Peyer's patch (tissue), 4 donors: ENCODE measurements at regions not wholly inside any gene's neighbourhood (a gene's known extent, or its start where the extent isn't known, plus 50 kb on each side); places are given as distances from the start of the nearest gene placed in this dataset.

Experiments used
- POLR2A ChIP-seq, 2 donors: fragments of 450-650 bp; IDR thresholded peaks; one replicate each; pipeline ENCODE4 v1.5.1; 2017; ENCODE audit warnings: antibody characterized with exemption in 2 of 2, mild to moderate bottlenecking in 2 of 2, moderate library complexity in 2 of 2
- TF ChIP-seq, protein P1 (sequence below), 6 experiments: fragments of 450-650 bp in 4 of 6; fragments of 200-600 bp in 2 of 6; sonication (generic) in 1 of 6; IDR thresholded peaks; one replicate each; pipeline ENCODE4 v1.5.1; 2017 to 2019; ENCODE audit warnings: antibody characterized with exemption in 6 of 6, mild to moderate bottlenecking in 3 of 6, moderate library complexity in 1 of 6

DNA sequence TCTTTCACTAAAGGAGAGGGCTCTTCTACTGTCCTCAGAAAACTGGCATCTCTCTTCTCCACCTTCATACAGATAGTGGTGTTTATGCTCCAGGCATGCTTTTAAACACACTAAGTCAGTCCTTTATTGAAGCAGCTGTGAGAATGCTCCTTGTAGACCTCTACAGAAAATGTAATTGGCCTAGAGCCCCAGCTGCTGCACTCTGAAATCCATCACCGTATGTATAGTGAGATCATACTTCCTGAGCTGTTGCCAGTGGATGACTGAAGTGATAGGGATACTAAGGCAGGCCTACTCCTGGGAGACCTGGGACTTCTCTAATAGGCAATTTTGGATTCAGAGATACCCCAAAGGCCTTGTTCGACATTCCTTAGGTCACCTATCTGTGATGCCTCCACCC lies 535.4 kb downstream of the RPS29 start:
- TF ChIP-seq, protein P1, sequence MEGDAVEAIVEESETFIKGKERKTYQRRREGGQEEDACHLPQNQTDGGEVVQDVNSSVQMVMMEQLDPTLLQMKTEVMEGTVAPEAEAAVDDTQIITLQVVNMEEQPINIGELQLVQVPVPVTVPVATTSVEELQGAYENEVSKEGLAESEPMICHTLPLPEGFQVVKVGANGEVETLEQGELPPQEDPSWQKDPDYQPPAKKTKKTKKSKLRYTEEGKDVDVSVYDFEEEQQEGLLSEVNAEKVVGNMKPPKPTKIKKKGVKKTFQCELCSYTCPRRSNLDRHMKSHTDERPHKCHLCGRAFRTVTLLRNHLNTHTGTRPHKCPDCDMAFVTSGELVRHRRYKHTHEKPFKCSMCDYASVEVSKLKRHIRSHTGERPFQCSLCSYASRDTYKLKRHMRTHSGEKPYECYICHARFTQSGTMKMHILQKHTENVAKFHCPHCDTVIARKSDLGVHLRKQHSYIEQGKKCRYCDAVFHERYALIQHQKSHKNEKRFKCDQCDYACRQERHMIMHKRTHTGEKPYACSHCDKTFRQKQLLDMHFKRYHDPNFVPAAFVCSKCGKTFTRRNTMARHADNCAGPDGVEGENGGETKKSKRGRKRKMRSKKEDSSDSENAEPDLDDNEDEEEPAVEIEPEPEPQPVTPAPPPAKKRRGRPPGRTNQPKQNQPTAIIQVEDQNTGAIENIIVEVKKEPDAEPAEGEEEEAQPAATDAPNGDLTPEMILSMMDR (IDR thresholded peaks at IDR 0.05), result no peak
- no peak for TF ChIP-seq POLR2A (IDR thresholded peaks at IDR 0.05)
